GM23338 (cell line): ENCODE measurements at regions not wholly inside any gene's neighbourhood (a gene's known extent, or its start where the extent isn't known, plus 50 kb on each side); places are given as distances from the start of the nearest gene placed in this dataset.

Experiments
- ATAC-seq: fragments of 200-7000 bp; cut with Tn5 transposase; 3 replicates; pipeline ENCODE4 v1.9.1; 2020
- DNase-seq: peaks from one replicate; pipeline ENCODE4 v3.0.0-alpha.2; 2015; ENCODE audit warnings: low spot score
- H2AFZ ChIP-seq: fragments of 200-600 bp; sonication (generic); 2 replicates; pipeline ENCODE4 v1.8.0; 2016; ENCODE audit warnings: antibody characterized with exemption, mild to moderate bottlenecking, moderate library complexity
- H3F3A ChIP-seq: fragments of 200-600 bp; sonication (generic); replicated peaks from 2 replicates; pipeline ENCODE4 v1.8.0; 2017; ENCODE audit warnings: antibody characterized with exemption, mixed run types, low read depth
- H3K27ac ChIP-seq: fragments of 200-600 bp; sonication (generic); 2 replicates; pipeline ENCODE4 v1.6.1; 2016; ENCODE audit warnings: low read depth
- H3K27me3 ChIP-seq: fragments of 200-600 bp; sonication (generic); 2 replicates; pipeline ENCODE4 v1.8.0; 2016; ENCODE audit warnings: mild to moderate bottlenecking, mixed run types, moderate library complexity; ENCODE audit not compliant: insufficient read depth
- H3K36me3 ChIP-seq: fragments of 200-600 bp; sonication (generic); 2 replicates; pipeline ENCODE4 v1.8.0; 2016; ENCODE audit warnings: mild to moderate bottlenecking; ENCODE audit not compliant: insufficient read depth
- H3K4me1 ChIP-seq: fragments of 200-600 bp; sonication (generic); 2 replicates; pipeline ENCODE4 v1.8.0; 2016; ENCODE audit warnings: mild to moderate bottlenecking, moderate library complexity; ENCODE audit not compliant: insufficient read depth
- H3K4me2 ChIP-seq: fragments of 200-600 bp; sonication (generic); 2 replicates; pipeline ENCODE4 v1.7.1; 2017; ENCODE audit warnings: mixed run types
- H3K4me3 ChIP-seq: fragments of 200-600 bp; sonication (generic); 2 replicates; pipeline ENCODE4 v1.6.1; 2016; ENCODE audit warnings: mixed run types
- H3K79me2 ChIP-seq: fragments of 200-600 bp; sonication (generic); replicated peaks from 2 replicates; pipeline ENCODE4 v1.8.0; 2017; ENCODE audit warnings: mild to moderate bottlenecking; ENCODE audit not compliant: insufficient read depth
- H3K9me2 ChIP-seq: fragments of 200-600 bp; sonication (generic); 2 replicates; pipeline ENCODE4 v1.8.0; 2017; ENCODE audit not compliant: insufficient read depth
- H4K20me1 ChIP-seq: fragments of 200-600 bp; sonication (generic); replicated peaks from 2 replicates; pipeline ENCODE4 v1.8.0; 2017; ENCODE audit warnings: mild to moderate bottlenecking; ENCODE audit not compliant: insufficient read depth
- H3K27ac Mint-ChIP-seq: 2 replicates; pipeline ENCODE4 v1.8.0; 2020; ENCODE audit warnings: inconsistent platforms, mild to moderate bottlenecking, moderate library complexity, mixed read lengths
- H3K27me3 Mint-ChIP-seq: 3 replicates; pipeline ENCODE4 v1.8.0; 2022; ENCODE audit warnings: low read depth, mild to moderate bottlenecking, moderate library complexity, mixed read lengths, inconsistent platforms; ENCODE audit not compliant: insufficient read depth, poor library complexity
- H3K36me3 Mint-ChIP-seq: 3 replicates; pipeline ENCODE4 v1.8.0; 2021; ENCODE audit warnings: low read depth, mild to moderate bottlenecking, inconsistent platforms, moderate library complexity, mixed read lengths
- H3K4me1 Mint-ChIP-seq: 3 replicates; pipeline ENCODE4 v1.8.0; 2020; ENCODE audit warnings: mild to moderate bottlenecking, inconsistent platforms, mixed read lengths
- H3K4me3 Mint-ChIP-seq: 3 replicates; pipeline ENCODE4 v1.8.0; 2021; ENCODE audit warnings: moderate library complexity, mild to moderate bottlenecking, inconsistent platforms, mixed read lengths
- H3K9me3 Mint-ChIP-seq: 3 replicates; pipeline ENCODE4 v1.8.0; 2020; ENCODE audit warnings: moderate library complexity, mild to moderate bottlenecking, inconsistent platforms, mixed read lengths
- CREB1 ChIP-seq: fragments of 250-450 bp; sonication (Bioruptor Pico); IDR thresholded peaks from 2 replicates; pipeline ENCODE4 v1.5.0; 2020; ENCODE audit warnings: low read depth, mild to moderate bottlenecking, moderate library complexity
- EZH2 ChIP-seq: fragments of 200-600 bp; sonication (generic); IDR thresholded peaks from one replicate; pipeline ENCODE4 v1.8.0; 2017; ENCODE audit warnings: antibody characterized with exemption, mild to moderate bottlenecking, low read depth; ENCODE audit not compliant: unreplicated experiment
- EZH2phosphoT487 ChIP-seq: fragments of 200-600 bp; sonication (generic); IDR thresholded peaks from one replicate; pipeline ENCODE4 v1.8.1; 2018; ENCODE audit warnings: antibody characterized with exemption; ENCODE audit not compliant: unreplicated experiment
- JUNB ChIP-seq: IDR thresholded peaks from one replicate; pipeline ENCODE4 v1.6.1; 2016; ENCODE audit warnings: antibody characterized with exemption; ENCODE audit not compliant: unreplicated experiment
- NANOG ChIP-seq: IDR thresholded peaks from 2 replicates; pipeline ENCODE4 v1.6.1; 2016; ENCODE audit warnings: antibody characterized with exemption, borderline replicate concordance
- POLR2AphosphoS5 ChIP-seq: IDR thresholded peaks from 2 replicates; pipeline ENCODE4 v1.6.1; 2016; ENCODE audit warnings: antibody characterized with exemption, low read depth
- STAT1 ChIP-seq: IDR thresholded peaks from one replicate; pipeline ENCODE4 v1.6.1; 2016; ENCODE audit warnings: antibody characterized with exemption; ENCODE audit not compliant: unreplicated experiment
- ZNF331 ChIP-seq: fragments of 250-450 bp; sonication (Bioruptor Pico); IDR thresholded peaks from 2 replicates; pipeline ENCODE4 v1.5.0; 2020; ENCODE audit warnings: low read depth, mild to moderate bottlenecking, moderate library complexity
- TF ChIP-seq, protein P1 (sequence below): IDR thresholded peaks from 2 replicates; pipeline ENCODE4 v1.6.1; 2016; ENCODE audit warnings: antibody characterized with exemption
- TF ChIP-seq, protein P2 (sequence below), 2 experiments: fragments of 200-600 bp in 1 of 2; sonication (generic) in 1 of 2; conservative IDR thresholded peaks; 2 replicates each; pipeline versions ENCODE4 v1.5.1 to v1.6.1; 2016 to 2017; ENCODE audit warnings: antibody characterized with exemption in 2 of 2, low read depth in 2 of 2, mild to moderate bottlenecking in 2 of 2, moderate library complexity in 1 of 2
- TF ChIP-seq, protein P3 (sequence below): IDR thresholded peaks from one replicate; pipeline ENCODE4 v1.6.1; 2018; ENCODE audit warnings: antibody characterized with exemption; ENCODE audit not compliant: unreplicated experiment

DNA sequence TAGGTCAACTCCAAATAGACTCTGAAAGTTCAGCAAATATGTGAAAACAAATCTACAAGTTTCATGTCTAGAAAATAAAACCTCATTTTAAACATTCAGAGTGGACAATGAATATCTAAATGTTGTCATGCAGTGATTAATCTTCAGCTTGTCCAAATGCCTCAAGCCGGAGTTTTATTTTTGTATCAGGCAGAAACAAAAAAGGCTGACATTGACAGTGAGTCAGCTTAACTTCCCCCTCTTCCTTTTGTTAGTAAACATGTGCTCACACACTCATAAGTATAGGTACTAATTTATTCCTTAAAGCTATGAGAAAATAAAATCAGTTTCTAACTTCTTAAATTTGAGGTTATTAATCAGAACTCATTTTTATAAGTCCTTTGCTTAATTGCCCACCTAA, 467.9 kb upstream of the DAB2 start (continued):
- TF ChIP-seq, protein P1, sequence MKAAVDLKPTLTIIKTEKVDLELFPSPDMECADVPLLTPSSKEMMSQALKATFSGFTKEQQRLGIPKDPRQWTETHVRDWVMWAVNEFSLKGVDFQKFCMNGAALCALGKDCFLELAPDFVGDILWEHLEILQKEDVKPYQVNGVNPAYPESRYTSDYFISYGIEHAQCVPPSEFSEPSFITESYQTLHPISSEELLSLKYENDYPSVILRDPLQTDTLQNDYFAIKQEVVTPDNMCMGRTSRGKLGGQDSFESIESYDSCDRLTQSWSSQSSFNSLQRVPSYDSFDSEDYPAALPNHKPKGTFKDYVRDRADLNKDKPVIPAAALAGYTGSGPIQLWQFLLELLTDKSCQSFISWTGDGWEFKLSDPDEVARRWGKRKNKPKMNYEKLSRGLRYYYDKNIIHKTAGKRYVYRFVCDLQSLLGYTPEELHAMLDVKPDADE, result no peak
- TF ChIP-seq, protein P2, sequence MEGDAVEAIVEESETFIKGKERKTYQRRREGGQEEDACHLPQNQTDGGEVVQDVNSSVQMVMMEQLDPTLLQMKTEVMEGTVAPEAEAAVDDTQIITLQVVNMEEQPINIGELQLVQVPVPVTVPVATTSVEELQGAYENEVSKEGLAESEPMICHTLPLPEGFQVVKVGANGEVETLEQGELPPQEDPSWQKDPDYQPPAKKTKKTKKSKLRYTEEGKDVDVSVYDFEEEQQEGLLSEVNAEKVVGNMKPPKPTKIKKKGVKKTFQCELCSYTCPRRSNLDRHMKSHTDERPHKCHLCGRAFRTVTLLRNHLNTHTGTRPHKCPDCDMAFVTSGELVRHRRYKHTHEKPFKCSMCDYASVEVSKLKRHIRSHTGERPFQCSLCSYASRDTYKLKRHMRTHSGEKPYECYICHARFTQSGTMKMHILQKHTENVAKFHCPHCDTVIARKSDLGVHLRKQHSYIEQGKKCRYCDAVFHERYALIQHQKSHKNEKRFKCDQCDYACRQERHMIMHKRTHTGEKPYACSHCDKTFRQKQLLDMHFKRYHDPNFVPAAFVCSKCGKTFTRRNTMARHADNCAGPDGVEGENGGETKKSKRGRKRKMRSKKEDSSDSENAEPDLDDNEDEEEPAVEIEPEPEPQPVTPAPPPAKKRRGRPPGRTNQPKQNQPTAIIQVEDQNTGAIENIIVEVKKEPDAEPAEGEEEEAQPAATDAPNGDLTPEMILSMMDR (conservative IDR thresholded peaks at IDR 0.05; ENCODE audit: low read depth in 2 of 2), result no peak

DNA sequence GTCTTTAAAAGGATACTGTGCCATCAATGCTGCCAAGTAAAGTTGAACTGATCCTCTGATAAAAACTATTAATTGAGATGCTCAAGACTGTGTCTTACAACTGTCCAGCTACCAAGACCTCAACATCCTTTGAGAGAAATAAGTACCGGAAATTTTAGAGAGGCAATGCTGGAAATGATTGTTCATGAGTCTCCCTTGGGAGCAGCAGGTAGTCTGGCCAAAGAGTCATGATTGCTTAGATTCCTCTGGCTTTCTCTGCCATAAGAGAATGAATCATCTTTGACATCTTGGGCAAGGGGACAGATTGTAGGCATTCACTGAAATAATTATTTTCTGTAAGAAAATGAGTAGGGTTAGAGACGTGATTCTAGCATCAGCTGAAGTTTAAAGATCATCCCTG, 466.6 kb upstream of the DAB2 start:
- Mint-ChIP-seq H3K4me3 (no peak overlapping the region), H3K4me1 (no peaks in the 10 kb centered on the region), H3K9me3 (no peaks in the 10 kb centered on the region; the same call in 2 of the 3 replicates), H3K27me3 (no peaks in the 10 kb centered on the region), H3K27ac (no peak overlapping the region), H3K36me3 (no peaks in the 10 kb centered on the region)
- ATAC-seq (no peak), DNase-seq (no peak)
- no peak overlapping the region for H3K27ac ChIP-seq
- H3K4me1 ChIP-seq, result no peaks in the 10 kb centered on the region
- H3K79me2 ChIP-seq, result no peaks in the 10 kb centered on the region
- H3K4me3 ChIP-seq, result no peak overlapping the region
- H3F3A ChIP-seq, result no peaks in the 10 kb centered on the region
- no peak overlapping the region for H3K4me2 ChIP-seq
- H3K36me3 ChIP-seq, result no peaks in the 10 kb centered on the region
- no peaks in the 10 kb centered on the region for H4K20me1 ChIP-seq
- TF ChIP-seq, protein P2 (conservative IDR thresholded peaks at IDR 0.05; ENCODE audit: low read depth in 2 of 2), result no peak
- TF ChIP-seq EZH2phosphoT487 (no peak), NANOG (no peak), POLR2AphosphoS5 (no peak), STAT1 (no peak), ZNF331 (CRISPR knock-in tag) (no peak), JUNB (no peak), EZH2 (no peak), CREB1 (CRISPR knock-in tag) (no peak)
- TF ChIP-seq, protein P3, sequence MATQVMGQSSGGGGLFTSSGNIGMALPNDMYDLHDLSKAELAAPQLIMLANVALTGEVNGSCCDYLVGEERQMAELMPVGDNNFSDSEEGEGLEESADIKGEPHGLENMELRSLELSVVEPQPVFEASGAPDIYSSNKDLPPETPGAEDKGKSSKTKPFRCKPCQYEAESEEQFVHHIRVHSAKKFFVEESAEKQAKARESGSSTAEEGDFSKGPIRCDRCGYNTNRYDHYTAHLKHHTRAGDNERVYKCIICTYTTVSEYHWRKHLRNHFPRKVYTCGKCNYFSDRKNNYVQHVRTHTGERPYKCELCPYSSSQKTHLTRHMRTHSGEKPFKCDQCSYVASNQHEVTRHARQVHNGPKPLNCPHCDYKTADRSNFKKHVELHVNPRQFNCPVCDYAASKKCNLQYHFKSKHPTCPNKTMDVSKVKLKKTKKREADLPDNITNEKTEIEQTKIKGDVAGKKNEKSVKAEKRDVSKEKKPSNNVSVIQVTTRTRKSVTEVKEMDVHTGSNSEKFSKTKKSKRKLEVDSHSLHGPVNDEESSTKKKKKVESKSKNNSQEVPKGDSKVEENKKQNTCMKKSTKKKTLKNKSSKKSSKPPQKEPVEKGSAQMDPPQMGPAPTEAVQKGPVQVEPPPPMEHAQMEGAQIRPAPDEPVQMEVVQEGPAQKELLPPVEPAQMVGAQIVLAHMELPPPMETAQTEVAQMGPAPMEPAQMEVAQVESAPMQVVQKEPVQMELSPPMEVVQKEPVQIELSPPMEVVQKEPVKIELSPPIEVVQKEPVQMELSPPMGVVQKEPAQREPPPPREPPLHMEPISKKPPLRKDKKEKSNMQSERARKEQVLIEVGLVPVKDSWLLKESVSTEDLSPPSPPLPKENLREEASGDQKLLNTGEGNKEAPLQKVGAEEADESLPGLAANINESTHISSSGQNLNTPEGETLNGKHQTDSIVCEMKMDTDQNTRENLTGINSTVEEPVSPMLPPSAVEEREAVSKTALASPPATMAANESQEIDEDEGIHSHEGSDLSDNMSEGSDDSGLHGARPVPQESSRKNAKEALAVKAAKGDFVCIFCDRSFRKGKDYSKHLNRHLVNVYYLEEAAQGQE, result no peak
- TF ChIP-seq, protein P1, result no peak
- no peaks in the 10 kb centered on the region for H3K27me3 ChIP-seq
- no peaks in the 10 kb centered on the region for H3K9me2 ChIP-seq
- peak overlapping the region; percentile 40; the same call in 1 of the 2 replicates for H2AFZ ChIP-seq
